Left cardiac atrium (tissue), 4 donors: ENCODE measurements at regions not wholly inside any gene's neighbourhood (a gene's known extent, or its start where the extent isn't known, plus 50 kb on each side); places are given as distances from the start of the nearest gene placed in this dataset.
A peak's percentile ranks its signal among the peaks of the same experiment; 100 is the strongest.
"Not testable (repeated sequence)": the region's sequence is repeated elsewhere in the genome, so short reads cannot be mapped to it uniquely, and the experiment has no call there.

Source experiments
- ATAC-seq, 2 donors: fragments of 200-7000 bp; cut with Tn5 transposase; one replicate each; pipeline ENCODE4 v1.9.1; 2020; ENCODE audit warnings: mild to moderate bottlenecking in 2 of 2, moderate library complexity in 2 of 2
- DNase-seq: peaks from one replicate; pipeline ENCODE4 v3.0.0-alpha.2; 2020
- intact Hi-C, 2 donors: fragments of 100-400 bp; cut with DNase I; formaldehyde crosslinking; loops; one replicate each; pipeline versions ENCODE4 v1.14.1 to v1.15.1; 2022 to 2023
- donor health status: DM: no; HTN: yes; CAD: no.
- donor health status: DM: no; HTN: yes; CAD: no; lungs with severe emphysema.
- donor health status: DM: yes; HTN: yes; CAD: no.
- donor health status: Dilated cardiomyopathy.

DNA sequence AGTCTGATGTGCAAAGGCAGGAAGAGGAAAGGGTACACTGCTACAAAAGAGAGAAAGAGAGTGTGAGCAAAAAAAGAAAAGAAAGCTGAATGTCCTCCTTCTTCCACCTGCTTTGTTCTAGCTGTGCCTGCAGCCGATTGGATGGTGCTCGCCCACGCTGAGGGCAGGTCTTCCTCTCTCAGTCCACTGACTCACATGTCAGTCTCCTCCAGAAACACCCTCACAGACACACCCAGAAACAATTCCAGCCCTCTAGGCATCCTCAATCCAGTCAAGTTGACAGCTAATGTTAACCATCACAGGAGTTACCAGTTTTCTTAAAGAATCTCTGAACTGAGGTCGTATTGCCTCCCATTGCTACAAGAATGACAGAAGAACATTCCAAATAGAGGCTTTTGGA lies 411.9 kb upstream of the SASH1 start:
- no peak for ATAC-seq
- DNase-seq, result no peak
- intact Hi-C loops, result no loop called here

DNA sequence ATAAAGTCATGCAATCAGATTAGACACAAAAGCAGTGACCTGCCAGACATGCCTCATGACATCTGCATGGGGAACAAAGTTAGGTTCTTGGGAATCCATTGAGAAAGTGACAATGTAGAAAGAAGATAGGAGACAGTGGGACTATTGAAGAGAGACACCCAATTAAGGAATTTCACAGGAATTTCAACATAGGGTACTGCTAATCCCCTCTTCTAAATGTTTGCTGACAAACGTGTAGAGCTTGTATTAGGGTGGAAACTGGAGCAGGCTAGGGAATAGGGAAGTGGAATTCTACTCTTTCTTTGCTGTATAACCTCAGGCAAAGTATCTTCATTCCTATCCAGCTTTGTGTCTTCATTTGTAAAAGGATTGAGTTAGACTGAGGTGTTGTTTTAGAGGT lies 409.4 kb upstream of the SASH1 start:
- DNase-seq, result no peak
- intact Hi-C loops, result no loop called here
- no peak for ATAC-seq

DNA sequence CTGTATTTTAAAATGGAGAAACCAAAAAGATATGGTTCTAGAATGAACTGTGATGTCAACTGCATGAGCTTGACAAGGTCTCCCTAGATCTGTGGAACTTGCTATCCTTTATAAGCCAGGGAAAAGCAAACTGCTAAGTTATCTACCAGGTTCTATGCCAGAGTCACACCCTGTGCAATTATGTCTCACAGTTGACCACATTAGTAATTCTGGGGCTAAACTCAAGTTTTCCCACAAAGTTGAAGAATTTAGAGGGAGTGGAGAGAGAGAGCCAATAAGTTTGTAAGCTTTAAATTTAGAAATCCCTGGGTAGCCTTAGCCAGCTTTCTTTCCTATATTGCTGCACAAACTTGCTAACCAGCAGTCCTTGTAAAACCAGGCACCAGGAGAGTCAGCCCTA lies 407.0 kb upstream of the SASH1 start:
- ATAC-seq (no peak), DNase-seq (no peak)
- intact Hi-C loops, result no loop called here

DNA sequence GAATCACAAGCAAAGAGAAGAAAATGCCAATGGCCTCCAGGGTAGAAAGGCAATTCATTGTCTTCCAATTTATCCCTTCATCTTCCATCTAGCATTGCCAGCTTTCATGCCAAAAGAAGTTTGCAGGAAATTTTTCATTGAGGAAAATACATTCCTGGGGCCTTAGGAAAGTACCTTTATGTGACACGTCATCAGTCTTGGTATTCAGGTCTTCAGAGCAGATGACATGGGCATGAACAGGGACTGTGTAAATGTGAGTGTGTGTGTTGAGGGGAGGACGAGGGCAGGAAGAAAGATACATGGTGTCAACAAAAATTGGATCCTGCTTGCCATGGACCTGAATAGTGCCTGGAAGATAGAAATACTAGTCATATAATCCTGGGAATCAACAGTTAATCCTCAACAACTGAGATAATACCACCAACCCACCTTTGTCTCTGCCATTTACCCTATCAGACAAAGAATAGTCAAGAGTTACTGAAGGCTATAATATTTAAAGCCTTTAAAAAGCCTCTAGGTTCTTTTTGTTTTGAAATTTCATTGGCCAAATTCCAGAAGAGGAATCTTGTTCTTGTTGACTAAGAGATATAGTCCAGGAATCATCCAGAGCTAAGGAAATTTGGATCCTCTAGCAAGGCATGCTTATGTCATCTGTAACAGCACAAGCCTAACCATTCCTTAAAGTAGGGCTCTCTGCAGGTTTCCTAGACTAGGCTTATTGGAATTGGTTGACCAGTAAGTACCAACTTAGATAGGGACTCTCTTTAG lies 405.8 kb upstream of the SASH1 start:
- ATAC-seq, result no peak
- intact Hi-C loops, result no loop called here
- no peak for DNase-seq

DNA sequence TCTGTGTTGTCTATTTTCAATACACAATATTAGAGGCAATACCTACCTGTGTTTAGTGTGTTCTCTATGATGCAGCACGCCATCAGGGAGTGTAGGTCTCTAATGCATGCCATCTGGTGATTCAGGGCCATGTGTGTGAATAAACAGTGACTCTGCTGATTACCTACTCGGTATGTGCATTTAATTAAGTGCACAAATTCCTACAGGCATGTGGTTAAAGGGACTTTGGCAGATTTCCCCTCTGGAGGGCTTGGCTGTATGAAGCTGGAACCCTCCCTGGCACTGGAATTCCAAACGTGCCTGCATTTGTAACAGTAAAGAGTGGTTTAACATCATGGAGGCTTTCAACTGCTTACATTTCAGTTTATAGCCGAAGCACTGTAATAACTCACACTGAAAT lies 401.5 kb upstream of the SASH1 start:
- ATAC-seq, result no peak
- no peak for DNase-seq
- intact Hi-C loops, result no loop called here

DNA sequence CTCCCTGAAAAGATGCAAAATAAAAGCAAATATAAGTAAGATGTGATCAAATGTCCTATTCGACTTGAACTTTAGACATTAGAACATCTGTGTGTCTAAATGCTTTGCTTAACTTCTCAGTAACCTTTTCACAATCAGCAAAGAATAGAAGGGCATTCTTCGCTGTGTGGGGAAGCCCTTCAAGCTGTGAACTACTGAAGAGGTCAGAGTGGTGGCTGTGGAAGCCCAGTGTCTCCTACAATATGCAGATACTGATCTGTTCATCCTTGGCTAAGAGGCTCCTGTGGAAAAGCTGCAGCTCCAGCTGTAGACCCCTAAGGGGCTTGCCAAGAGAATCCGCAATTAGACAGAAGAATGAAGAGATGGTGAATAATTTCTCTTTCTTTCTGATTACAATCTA lies 400.3 kb upstream of the SASH1 start:
- ATAC-seq (no peak), DNase-seq (no peak)
- intact Hi-C loops, result no loop called here

DNA sequence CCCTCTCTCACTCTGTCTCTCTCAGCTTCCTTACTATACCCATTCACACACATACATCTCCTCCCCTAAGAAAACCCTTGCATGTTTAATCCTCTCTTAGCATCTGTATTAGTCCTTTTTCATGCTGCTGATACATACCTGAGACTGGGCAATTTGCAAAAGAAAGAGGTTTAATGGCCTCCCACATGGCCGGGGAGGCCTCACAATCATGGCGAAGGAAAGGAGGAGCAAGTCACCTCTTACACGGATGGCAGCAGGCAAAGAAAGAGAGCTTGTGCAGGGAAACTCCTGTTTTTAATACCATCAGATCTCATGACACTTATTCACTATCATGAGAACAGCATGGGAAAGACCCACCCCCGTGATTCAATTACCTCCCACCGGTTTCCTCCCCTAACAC lies 398.5 kb upstream of the SASH1 start:
- intact Hi-C loops, result no loop called here
- DNase-seq, result no peak
- no peak for ATAC-seq

DNA sequence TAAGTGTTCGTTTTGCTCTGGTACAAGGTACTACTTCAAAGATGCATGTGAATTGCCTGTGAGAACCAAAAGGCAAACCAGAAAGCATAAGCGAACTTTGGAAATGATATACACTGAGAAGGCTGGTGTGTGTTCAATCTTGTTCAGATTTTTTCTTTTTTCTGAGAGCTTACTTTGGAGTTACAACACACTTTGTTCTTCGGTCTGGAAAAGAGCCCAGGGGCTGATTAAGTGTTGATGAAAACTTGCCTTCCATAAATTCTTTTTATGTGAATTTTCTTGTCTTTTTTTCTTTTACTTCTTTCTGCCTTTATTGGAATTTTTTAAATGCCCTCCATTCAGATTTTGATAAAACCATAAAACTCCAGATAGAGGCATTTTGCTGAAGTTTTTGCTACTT lies 395.1 kb upstream of the SASH1 start:
- intact Hi-C loops, result no loop called here
- ATAC-seq, result peak in 1 of 2 donors; percentile 44
- DNase-seq, result no peak

DNA sequence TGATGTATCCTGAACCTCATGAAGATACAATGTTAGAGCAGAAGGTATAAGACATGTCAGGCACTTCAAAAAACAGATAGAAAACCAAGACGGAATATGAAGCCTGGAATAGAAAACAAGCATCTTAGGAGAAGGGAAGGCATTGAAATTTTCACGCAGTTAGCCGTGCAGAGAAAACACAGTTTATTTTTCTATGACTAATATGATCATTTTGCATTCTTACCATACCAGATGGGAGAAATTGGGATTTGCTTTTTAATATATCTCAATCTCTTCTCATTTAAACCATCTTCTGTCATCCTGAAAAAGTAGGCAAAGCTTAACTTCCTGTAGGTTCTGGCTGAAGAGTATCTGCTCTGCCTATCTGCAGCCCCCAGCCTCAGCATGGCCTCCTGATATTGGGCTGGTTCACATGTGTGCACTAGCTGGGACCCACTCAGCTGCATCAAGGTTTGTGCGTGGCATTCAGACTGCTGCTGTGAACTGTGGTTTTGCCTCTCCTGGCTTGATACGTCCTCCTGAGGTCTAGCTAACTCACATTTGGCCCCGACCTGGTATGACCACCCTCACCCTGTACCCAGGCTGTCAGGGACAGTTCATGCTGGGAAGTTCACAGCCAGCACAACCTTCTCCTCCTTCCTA lies 392.5 kb upstream of the SASH1 start:
- intact Hi-C loops, result no loop called here
- ATAC-seq, result peak in 1 of 2 donors; percentile 43
- DNase-seq, result no peak

DNA sequence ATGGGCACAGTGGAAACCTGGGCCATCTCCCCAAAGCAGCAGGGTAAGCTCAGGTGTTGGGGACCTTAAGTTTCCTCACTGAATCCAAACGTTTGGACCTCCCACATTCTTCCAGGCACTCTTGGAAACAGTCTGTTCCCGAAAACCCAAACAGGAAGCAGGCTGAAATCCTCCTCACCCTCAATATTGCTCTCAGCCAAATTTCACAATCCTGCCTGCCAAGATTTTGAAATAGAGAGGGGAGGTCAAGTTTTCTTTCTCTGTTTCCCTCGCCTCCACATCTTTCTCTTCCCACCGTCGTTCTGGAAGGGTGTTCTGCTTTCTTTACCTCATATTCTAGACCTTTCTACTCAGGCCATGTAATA lies 392.0 kb upstream of the SASH1 start:
- ATAC-seq, result peak; percentile 82 to 84
- no peak for DNase-seq
- intact Hi-C loops, result no loop called here

DNA sequence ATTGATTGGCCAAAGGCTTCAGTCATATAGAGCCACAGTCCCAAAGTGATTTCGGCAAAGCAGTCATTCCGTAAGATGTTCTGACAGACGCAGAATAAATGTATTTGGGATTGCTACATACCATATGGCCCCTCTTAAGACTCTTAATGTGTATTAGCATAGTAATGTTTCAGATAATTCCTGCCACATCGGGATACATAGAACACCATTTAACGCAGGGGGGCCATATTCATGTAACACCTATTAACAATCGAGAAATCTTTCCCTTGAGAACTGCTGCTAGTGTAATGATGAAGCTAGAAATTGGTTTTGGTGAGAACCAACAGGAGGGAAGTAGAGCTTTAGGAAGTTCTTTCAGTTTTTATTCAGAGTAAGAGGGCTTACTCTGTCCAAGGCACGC lies 390.9 kb upstream of the SASH1 start:
- no peak for ATAC-seq
- intact Hi-C loops, result no loop called here

DNA sequence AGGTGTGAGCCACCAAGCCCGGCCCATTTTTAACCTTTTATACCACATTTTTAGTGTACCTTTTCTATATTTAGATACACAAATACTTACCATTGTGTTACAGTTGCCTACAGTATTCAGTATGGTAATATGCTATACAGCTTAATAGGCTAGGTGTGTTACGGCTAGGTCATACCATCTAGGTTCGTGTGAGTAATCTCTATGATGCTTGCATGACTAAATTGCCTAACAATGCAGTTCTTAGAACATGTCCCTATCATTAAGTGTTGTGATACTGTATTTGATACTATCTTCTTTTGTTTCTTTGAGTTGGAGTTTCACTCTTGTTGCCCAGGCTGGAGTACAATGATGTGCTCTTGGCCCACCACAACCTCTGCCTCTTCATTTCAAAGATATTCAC lies 387.7 kb upstream of the SASH1 start:
- ATAC-seq (no peak), DNase-seq (no peak)
- intact Hi-C loops, result no loop called here

More for the DNA sequence above, 390.9 kb upstream of the SASH1 start:
- no peak for DNase-seq

DNA sequence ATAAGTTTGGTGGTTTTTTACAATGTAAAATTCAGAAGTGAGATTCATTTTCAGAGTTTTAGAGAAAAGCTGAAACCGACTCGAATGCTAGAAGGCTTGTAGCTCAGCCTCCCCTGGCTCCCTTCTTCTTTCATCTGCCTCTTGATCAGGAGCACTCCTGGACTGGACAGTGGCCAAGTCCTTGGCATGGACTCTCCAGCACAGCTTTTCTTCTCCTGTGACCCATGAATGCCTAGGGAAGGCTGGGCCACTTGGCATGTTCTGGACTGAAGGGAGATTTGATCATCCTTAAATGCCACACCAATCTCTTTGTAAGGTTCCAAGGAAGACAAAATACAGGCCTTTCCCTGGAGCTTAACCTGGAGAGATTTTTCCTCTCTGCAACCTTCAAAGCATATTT lies 384.0 kb upstream of the SASH1 start:
- no peak for ATAC-seq
- no peak for DNase-seq
- intact Hi-C loops, result no loop called here

DNA sequence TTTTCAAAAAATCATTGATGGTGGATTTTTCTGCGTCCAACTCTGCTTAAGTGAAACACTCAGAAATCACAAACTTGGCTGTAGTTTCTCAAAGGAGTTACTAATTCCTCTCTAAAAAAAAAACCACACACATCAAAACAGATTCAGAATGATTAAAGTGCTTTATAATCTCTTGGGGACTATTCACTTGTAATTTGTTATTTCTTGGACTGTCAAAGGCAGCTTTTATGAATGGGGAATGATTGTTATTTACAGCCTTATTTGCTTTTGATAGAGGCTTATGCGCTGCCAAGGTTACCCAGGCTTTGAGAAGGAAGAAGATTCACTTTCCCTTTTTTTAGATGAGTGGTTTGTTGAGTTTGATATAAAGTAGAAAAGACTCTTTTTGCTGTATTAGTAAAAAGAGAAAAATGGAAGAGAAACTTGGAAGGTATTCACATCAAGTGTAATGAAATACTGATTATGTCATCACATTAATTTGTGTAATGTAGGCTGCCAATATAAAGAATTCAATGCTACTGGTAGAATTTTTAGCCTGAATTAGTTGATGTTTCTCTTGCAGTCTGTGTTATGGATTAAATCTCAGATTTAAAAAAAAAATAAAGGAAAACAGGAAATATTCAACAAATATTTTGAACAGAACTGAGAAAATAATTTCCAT lies 381.0 kb upstream of the SASH1 start:
- ATAC-seq, result no peak
- intact Hi-C loops, result no loop called here
- no peak for DNase-seq

DNA sequence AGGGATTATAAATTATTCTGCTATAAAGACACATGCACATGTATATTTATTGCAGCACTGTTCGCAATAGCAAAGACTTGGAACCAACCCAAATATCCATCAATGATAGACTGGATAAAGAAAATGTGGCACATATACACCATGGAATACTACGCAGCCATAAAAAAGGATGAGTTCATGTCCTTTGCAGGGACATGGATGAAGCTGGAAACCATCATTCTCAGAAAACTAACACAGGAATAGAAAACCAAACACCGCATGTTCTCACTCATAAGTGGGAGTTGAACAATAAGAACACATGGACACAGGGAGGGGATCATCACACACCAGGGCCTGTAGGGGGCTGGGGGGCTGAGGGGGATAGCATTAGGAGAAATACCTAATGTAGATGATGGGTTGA lies 377.2 kb upstream of the SASH1 start:
- DNase-seq, ATAC-seq, intact Hi-C loops: not testable (repeated sequence)

DNA sequence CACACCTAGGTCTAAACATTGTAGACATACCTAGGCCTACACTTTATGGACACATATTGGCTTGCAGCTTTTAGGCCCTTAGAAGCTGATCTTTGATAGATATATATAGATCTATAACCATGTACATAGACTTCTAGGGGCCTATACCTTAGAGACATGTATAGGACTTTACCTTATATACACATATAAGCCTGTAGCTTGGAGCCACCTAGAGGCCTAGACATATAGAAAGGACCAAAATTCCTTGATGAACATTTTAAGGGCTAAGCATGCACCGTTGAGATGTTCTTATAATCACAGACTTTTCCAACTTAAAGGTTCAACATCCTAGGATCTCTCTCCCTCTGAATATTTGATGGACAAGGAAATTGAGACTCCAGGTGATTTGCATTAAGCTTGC lies 371.7 kb upstream of the SASH1 start:
- ATAC-seq, result no peak
- DNase-seq, result no peak
- intact Hi-C loops, result no loop called here

DNA sequence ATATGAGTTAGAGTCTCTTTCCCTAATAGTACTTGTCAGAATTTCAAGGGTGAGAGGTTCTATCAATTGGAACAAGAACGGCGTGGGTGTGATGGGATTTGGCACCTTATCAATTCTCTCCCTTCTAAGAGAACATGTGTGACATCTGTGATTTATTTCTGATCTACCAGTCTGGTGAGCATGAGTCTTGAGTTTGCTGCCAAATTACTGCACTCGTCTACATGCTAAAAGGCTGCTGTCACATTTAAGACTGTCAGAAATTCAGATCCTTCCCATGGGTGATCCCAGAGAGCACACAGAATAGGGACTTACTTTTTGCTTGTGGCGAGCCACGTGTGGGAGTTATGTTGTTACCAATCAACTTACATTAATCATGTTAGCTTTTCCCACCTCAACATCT lies 370.2 kb upstream of the SASH1 start:
- DNase-seq, result no peak
- intact Hi-C loops, result no loop called here
- peak in 1 of 2 donors; percentile 44 for ATAC-seq

DNA sequence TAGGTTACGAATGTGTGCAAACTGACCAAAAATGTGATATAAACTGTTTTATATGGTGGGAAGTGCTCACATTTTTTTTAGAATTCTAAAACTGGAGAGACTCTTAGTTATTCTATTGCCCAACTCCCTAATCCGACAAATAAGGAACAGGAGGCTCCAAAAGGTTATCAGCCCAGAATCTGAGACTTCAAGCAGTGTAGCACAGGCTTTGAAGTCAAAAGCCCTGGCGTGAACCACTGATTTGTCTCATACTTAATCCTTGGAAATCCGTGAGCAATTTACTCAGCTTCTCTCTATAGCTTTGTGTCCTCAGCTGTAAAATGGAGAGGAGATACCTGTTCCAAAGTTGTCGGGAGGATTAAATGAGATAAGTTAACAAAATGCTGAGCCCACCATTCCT lies 368.8 kb upstream of the SASH1 start:
- intact Hi-C loops, result no loop called here
- DNase-seq (no peak), ATAC-seq (no peak)

DNA sequence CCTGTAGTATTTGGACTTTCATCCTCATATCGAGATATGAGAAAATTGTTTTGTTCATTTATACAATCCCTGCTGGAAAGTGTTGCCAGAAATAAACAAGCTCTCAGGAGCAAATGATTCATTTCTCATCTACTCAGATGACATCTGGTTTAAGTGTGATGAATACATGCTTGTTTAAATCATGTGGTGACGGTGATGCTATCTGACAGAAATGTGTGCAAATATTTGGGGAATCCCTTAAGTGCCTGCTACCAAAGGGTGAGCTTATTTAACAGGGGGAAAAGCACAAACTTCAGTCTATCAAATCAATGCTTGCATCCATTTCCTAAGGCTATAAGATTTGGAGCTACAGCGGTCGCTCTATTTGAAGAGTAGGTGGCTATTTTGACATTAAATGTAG lies 368.3 kb upstream of the SASH1 start:
- intact Hi-C loops, result no loop called here
- no peak for DNase-seq
- ATAC-seq, result peak in 1 of 2 donors; percentile 41

DNA sequence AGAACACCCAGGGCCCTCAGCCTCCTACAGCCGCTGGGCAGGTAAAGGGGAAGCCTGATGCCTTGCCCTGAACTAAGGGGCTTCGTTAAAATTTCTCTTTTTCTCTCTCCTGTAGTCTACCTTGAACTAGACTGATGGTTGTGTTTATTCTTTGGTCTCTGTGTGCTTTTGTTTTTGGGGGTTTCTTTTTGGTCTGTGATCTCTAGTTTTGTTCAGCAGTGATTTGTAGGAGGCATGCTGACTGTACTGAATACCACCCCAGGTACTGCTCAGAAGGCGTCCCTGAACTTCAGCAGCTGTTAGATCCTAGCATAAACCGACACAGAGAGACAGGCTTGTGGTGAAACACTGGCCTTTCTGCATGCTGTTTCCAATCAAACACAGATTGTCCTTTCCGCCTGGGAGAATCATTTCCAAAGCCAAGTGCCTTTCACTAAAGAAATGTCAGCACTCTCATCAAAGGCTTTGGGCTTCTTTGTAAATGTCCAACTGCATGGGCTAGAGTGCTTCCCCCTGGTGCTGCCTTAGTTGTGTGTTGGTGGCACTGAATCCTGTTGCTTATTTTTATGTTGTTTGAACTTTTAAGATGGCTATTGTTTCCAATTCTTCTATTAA lies 364.7 kb upstream of the SASH1 start:
- no peak for DNase-seq
- ATAC-seq, result peak in 1 of 2 donors; percentile 55
- intact Hi-C loops, result no loop called here
